Epithelial cell of prostate (primary cell): ENCODE measurements at regions not wholly inside any gene's neighbourhood (a gene's known extent, or its start where the extent isn't known, plus 50 kb on each side); places are given as distances from the start of the nearest gene placed in this dataset.

Experiments used
- DNase-seq: peaks from one replicate; pipeline ENCODE4 v3.0.0-alpha.2; 2011; ENCODE audit warnings: low read depth, low spot score
- H3K27ac ChIP-seq: fragments of 450-650 bp; 2 replicates; pipeline ENCODE4 v1.5.1; 2017; ENCODE audit warnings: mild to moderate bottlenecking

DNA sequence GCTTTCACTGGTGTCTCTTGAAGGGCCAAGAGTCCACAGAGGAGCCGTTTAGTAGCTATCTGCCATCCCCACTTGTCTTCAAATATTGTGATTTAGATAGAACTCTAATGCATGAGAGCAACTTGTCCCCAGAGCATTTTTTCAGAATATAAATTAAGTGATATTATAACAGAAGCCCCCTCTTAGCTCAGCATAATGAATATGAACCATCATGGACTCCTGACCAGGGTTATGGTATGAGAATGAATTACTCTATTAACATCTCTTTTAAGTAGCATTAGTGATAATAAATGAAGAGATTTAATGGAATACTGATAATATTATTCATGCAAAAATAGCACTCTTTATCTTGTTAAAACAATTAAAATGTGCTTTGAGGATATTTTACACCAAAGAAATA lies 709.6 kb downstream of the GALR1 start:
- no peak overlapping the region for H3K27ac ChIP-seq
- no peak for DNase-seq

DNA sequence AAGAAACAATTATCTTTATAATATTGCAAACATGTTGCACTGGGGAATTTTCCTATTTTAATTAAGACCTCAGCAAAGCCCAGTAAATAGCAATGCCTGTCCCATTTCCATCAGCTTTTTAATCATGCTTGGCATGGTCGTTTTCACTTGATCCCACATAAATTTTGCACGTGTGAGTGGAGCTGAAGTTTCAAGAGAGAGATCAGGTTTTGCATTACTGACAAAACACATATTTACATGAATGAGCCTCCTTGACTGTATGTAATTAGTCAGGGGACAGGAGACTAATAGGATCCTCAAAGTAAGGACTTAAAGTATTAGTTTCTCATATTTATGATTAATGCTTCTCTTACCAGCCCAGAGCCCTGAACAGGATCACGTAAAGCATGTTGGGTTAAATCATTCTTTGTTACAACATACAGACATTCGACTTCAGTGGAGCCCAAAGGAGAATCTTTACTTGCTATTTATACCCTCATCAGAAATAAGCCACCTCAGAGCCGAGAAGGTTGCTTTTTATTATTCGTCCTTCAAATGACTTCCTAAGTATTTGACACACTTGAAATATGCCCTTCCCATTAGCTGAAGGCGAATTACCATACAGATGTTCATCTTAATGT lies 711.3 kb downstream of the GALR1 start:
- DNase-seq: no peak

DNA sequence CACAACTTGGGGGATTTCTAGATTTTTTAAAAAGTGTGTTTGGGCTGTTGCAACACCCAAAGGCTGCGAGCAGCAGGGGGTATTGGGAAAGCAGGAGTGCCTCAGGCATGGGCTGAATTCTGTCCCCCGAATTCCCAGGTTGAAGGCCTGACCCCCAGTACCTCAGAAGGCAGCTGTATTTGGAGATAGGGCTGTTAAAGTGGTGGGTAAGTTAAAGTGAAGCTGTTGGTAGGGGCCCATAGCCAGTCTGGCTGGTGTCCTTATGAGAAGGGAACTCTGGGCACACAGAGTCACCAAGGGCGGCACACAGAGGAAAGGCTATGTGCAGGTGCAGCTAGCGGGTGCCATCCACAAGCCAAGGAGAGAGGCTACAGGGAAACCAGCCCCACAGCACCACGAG lies 717.4 kb downstream of the GALR1 start:
- no peak for DNase-seq
- no peak overlapping the region for H3K27ac ChIP-seq

More for the DNA sequence above, 711.3 kb downstream of the GALR1 start:
- H3K27ac ChIP-seq: no peak overlapping the region

DNA sequence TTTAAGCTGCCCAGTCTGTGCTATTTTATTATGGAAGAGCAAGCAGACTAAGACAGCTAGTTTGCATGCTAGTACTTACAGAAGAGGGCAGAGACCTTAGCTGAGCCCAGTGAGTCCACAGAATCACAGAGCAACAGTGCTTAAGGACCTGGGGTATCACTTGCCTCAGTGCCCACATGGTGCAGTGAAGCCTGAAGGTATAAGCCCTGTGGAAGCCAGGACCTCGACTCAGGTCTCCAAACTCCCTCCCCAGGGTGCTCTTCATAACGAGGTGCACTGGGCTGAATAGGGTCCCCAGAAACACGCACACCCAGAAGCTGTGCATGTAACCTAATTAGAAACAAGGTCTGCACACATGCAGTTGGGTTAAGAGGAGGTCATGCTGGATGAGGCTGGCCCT lies 718.1 kb downstream of the GALR1 start:
- no peak overlapping the region for H3K27ac ChIP-seq
- DNase-seq: no peak

DNA sequence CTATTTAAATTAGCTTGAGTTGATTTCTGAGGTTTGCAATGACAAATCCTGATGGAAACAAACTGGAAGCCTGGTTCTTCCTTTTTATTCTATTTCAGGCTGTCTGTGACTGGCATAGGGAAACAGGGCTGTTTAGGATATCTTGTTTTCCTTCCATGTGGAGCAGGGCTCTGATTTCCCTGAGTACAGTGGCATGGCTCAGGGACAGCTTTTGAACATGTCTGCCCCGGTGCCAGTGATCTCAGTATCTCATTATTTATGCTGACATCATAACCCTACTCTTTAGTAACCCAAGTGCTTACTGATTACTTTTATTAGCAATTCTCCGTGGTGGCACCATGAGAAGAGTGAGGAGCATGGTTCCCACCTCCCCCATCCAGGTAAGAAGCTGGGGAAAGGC lies 720.3 kb downstream of the GALR1 start:
- H3K27ac ChIP-seq: no peak overlapping the region
- DNase-seq: no peak

DNA sequence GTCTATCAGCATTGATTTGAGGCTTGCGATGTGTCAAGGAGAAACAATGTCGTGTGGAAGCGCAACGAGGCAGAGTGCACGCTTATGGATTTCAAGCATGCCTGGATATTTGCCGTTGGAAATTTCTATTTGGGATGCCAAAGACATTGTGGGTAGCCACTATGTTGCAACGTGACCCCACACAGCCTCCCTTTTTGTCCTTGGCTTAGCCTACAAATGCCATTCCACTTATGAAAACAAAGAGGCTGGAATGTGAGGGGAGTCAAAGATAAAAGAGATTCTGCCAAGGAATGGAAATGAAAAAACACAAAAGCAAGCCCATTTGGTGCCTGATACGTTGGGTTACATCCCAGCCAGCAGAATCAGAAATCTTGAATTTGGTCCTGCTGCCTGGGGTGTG lies 721.2 kb downstream of the GALR1 start:
- no peak overlapping the region for H3K27ac ChIP-seq
- DNase-seq: no peak

DNA sequence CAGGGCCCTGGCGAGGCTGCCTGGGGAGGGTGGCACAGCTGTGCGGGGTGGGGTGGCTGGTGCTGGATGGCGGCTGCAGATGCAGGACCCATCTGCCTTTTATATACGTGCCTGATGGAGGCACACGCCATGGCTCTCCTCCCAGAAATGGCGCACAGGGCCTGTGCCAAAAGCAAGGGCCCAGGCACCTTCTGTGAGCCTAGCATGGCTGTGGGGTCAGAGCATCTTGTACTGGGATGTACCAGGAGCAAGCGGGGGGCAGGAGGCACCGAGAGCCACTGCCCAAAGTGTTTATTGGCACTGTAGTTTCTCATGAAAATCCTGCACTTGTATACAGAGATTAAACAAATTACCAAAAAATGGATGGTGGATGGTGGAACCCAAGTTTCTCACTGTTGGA lies 724.1 kb downstream of the GALR1 start:
- no peak for DNase-seq
- no peak overlapping the region for H3K27ac ChIP-seq

DNA sequence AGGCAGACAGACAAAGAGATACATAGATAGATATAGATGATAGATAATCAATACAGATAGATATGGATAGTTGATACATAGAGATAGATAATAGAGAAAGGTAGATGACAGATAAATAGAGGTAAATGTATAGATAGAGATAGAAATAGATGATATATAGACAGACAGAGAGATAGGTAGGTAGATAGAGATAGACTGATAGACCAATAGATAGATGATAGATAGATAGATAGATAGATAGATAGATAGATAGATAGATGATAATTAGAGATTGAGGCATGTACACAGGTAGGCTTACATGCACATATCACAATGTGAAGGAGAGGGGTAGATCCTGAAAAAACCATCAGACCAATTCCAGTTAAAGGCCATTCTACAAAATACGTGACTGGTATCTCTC lies 724.7 kb downstream of the GALR1 start:
- H3K27ac ChIP-seq: no peak overlapping the region
- DNase-seq: no peak

DNA sequence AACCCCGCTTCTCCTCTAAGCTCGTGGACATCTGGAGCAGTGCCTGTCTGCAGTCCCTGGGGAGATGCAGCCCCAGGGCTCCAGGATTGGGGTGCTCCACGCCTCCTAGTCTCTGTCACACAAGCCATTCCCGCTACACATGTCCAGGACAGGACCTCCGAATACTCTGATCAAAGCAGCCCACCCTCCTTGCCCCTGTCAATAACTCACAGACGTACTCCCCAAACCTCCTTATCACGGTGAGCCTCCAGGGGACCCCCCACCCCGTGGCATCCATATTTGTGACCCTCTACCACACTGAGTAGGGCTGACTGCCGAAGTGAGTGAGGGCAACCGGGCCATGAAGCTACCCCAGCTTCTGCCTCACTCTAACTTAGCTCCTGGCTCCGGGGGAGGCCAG lies 727.7 kb downstream of the GALR1 start:
- H3K27ac ChIP-seq: no peak overlapping the region
- DNase-seq: no peak

DNA sequence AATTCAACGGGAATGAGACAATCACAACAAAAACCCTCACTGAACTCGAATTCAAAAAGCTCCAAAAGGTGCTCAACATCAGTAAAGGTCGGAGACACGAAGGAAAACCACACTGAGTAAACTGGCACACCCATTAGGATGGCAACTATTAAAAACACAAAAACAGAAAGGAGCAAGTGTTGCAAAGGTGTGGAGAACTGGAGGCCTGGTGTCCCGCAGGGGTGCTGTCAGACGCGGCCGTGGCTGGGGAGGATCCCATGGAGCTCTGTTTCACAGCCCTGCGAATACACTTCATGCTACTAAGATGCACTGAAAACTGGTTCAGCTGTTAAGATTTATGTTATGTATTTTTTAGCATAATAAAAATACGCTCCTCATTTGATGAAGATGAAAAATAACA lies 730.6 kb downstream of the GALR1 start:
- DNase-seq: no peak

DNA sequence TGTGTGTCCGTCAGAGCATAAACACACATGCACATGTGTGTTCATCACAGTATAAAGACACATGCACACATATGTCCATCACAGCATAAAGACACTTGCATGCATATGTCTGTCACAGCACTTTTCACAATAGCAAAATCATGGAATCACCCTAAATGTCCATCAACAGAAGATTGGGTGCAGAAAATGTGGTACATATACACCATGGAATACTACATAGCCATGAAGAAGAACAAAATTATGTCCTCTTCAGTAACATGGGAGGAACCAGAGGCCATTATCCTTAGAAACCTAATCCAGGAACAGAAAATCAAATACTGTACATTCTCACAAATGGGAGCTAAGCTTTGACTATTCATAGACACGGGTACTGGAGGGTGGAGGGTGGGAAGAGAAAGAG lies 732.2 kb downstream of the GALR1 start:
- no peak for DNase-seq
- no peak overlapping the region for H3K27ac ChIP-seq

More for the DNA sequence above, 730.6 kb downstream of the GALR1 start:
- no peak overlapping the region for H3K27ac ChIP-seq

DNA sequence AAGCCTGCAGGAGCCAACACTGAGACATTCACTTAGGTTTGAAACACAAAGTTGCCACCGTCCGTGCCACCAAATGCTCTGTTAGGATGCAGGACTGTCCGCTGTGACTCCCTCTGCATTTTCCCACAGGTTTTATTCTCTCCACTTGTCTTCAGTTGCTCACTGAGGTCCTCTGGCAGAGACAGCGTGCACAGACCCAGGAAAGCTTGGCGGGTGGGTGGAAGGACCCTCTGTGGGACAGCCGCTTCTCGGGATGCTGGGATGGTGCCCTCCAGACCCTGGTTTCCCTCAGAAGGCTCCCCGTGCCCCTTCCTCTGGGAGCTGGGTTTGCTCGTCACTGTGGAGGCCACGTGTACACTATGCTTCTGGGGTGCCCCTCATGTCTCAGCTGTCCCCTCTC lies 733.6 kb downstream of the GALR1 start:
- H3K27ac ChIP-seq: no peak overlapping the region
- no peak for DNase-seq

DNA sequence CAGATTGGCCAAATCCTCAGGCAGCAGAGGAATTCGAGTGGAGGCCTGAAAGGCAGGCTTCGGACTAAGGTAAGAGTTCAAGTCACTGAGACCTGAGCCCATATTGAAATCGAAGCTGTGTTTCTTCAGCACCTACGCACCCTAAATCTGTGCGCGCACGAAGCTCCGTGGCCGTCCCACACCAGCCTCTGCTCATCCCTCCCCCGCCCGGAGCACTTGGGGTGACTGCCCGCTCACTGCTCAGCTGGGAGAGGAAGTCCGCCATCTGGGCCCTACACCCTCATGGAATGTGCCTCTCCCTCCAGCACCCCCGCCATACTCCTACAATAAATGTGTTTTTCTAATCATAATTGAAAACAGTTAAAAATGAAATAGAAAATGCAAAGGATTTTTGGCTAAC lies 734.5 kb downstream of the GALR1 start:
- H3K27ac ChIP-seq: no peak overlapping the region
- no peak for DNase-seq

DNA sequence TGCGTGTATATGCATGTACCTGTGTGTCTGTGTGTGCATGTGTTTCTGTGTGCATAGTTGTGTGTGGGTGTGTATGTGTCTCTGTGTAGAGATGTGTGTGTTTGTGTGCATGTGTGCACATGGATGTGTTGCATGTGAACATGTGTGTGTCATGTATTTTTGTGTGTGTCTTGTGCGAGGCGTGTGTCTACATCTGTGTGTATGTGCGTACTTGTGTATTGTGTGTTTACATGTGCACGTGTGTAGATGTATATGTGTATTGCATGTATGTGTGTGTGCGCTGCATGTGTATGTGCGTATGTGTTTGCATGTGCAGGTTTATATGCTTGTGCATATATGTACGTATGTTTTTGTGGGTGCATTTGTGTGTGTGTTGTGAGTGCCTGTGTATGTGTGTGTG lies 735.2 kb downstream of the GALR1 start:
- H3K27ac ChIP-seq: no peak overlapping the region
- no peak for DNase-seq

DNA sequence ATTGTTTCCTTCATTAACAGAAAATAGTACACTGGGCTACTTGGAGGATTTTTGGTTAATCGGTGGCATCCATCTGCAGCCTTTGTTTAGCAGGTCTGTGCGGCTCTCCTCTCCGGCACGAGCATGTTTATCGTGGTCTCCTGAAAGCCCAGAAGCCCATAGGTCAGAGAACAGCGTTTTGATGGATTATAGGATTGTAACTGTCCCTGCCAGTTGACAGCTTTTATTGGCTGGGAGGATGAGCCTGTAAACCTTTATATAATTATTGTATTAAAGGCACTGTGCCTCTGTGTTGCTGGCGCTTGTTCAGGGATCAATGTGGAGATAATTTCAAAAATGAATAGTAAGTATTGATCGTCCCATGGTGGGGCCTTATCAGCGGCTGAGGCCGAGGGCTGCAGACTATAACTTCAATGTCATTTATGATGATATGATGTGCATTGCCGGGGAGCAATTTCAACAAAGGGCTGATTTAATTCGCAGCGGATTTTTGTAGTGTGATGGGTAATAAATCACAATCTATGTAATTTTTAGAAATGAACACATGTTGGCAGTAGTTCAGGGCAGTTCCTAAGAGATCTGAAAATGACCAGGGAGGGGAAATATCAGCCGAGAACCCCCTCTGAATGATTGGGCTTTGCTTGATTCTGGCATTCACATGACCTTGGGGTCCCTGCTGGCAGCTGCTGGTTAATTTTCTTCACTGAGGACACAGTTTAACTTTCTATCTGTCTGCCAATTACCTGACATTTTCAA lies 736.1 kb downstream of the GALR1 start:
- H3K27ac ChIP-seq: no peak overlapping the region
- DNase-seq: no peak

DNA sequence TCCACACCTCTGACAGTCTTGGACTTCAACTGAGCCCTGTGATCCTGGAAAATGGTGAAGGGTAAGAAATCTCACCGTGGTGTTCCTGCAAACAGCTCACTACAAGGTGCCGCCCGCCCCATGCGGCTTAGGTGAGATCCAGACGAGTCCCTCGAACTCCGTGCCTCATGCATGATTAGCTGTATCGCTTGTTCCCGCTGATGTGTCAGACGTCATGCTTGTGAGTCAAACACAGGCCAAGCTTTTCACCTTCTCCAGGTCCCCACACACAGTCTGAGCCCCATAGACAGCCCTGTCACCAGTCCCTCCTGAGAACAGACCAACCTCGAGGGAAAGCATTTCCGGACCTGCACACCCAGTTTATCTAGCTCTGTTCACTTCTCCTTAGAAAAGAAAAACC lies 740.5 kb downstream of the GALR1 start:
- DNase-seq: no peak
- H3K27ac ChIP-seq: no peak overlapping the region

DNA sequence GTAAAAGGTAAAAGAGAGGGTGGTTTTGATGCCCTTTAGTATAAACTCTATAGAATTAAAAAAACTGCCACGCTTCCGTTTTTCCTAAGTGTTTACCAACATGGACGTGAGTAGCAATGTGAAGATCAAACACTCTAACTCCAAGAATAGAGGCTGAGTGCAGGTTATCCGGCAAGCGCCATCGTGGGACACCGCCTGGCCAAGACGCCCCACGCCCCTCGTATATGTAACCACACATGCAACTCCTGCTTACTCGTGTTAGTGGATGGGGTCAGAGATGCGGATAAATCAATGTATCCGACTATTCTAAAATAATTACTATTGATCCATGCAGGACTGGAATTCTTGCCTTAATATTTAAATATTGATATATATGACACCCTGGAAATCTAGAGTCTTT lies 741.3 kb downstream of the GALR1 start:
- H3K27ac ChIP-seq: no peak overlapping the region
- DNase-seq: no peak

DNA sequence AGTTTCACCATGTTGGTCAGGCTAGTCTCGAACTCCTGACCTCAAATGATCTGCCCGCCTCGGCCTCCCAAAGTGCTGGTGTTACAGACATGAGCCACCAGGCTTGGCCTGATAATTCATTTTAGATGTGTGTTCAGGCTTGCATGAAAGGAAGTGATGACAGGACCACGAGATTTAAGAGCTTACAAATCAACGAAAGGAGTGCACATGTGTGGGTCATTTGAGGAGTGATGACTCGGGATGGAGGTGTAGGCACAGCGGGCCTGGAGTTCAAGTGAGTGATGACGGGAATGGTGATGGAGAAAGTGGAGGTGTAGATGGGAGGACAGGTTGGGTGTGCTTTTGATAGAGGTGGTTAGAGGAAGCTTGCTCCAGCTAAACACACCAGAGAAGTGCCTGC lies 742.4 kb downstream of the GALR1 start:
- no peak overlapping the region for H3K27ac ChIP-seq
- no peak for DNase-seq

DNA sequence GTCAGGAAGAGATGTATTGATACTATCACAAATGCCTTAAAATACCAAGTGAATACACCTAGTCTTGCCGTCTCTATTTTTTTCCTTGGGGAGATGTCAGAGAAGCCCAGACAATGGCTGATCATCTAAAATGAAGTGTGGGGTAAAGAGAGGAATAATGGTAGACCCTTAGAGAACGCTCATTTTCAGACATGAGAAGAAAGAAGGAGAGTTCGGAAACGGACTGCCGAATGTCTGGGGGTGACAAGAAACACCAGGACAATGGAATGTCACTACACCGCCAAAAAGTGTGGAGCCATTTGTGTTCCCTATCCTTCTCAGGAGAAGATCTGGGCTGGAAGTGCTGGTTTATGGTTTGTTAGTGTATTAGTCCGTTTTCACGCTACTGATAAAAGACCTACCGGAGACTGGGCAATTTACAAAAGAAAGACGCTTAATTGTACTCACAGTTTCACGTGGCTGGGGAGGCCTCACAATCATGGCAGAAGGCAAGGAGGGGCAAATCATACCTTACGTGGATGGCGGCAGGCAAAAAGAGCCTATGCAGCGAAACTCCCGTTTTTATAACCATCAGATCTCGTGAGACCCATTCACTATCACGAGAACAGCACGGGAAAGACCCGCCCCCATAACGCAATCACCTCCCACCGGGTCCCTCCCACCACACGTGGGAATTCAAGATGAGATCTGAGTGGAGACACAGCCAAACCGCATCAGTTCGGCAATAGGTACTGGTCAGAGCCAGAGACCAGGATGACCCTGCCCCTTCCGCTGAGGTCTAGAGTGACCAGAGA lies 743.7 kb downstream of the GALR1 start:
- DNase-seq: no peak

DNA sequence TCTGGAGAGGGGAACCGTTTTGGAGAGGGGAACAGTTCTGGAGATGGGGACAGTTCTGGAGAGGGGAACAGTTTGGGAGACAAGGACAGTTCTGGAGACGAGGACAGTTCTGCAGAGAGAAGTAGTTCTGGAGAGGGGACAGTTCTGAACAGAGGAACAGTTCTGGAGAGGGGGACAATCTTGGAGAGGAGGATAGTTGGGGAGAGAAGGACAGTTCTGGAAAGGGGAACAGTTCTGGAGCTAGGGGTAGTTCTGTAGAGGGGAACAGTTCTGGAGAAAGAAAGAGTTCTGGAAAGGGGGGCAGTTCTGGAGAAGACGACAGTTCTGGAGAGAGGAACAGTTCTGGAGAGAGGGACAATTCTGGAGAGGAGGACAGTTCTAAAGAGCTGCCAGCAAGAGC lies 745.9 kb downstream of the GALR1 start:
- no peak for DNase-seq

More for the DNA sequence above, 743.7 kb downstream of the GALR1 start:
- no peak overlapping the region for H3K27ac ChIP-seq

DNA sequence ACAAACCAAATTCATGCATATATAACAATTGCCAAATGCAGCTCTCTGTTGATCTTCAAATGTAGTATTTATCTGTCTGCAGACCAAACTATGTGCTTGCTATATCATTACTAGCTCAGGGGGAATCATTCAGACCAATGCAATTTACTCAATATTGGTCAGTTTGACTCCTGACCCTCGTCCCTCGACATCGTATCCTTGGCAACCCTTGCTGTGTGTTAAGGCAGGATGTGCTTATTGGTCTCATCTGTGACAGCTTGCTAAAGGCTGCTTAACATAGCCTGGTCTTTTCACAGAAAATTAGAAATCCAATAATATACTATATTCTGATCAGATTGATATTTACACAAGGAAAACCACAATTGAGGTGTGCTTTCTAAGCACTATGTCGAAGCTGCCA lies 747.1 kb downstream of the GALR1 start:
- H3K27ac ChIP-seq: no peak overlapping the region
- no peak for DNase-seq

More for the DNA sequence above, 745.9 kb downstream of the GALR1 start:
- H3K27ac ChIP-seq: no peak overlapping the region
